ENCODE measurements at regions not wholly inside any gene's neighbourhood (a gene's known extent, or its start where the extent isn't known, plus 50 kb on each side); places are given as distances from the start of the nearest gene placed in this dataset.

GRCh38 chr7:106795877-106796231 lies 69.2 kb upstream of the PIK3CG start:
- Mint-ChIP-seq H3K9me3 (peaks cover 43% of the 10 kb centered on the region), H3K4me3 (no peak overlapping the region), H3K4me1 (peaks cover 3% of the 10 kb centered on the region; the same call in 1 of the 2 replicates), H3K36me3 (peaks cover 33% of the 10 kb centered on the region), H3K27ac (no peak overlapping the region), H3K27me3 (ENCODE audit: low read depth) (peaks cover 3% of the 10 kb centered on the region; the same call in 1 of the 2 replicates)
- no peak for DNase-seq (ENCODE audit: low spot score)
- no peak for TF ChIP-seq CBFB (CRISPR knock-in tag; IDR thresholded peaks at IDR 0.05; ENCODE audit: low read depth)
- TF ChIP-seq ZNF263 (CRISPR knock-in tag; IDR thresholded peaks at IDR 0.05; ENCODE audit: low read depth): no peak
- no peak for TF ChIP-seq ZBTB21 (CRISPR knock-in tag; IDR thresholded peaks at IDR 0.05; ENCODE audit: borderline replicate concordance)
- TF ChIP-seq HMGXB4 (CRISPR knock-in tag; IDR thresholded peaks at IDR 0.05): no peak
- no peak for TF ChIP-seq ERG (CRISPR knock-in tag; IDR thresholded peaks at IDR 0.05)
- TF ChIP-seq NR1H2 (CRISPR knock-in tag; IDR thresholded peaks at IDR 0.05): no peak
- no peak for TF ChIP-seq GTF2I (CRISPR knock-in tag; conservative IDR thresholded peaks at IDR 0.05)
- no peak for TF ChIP-seq SMAD3 (CRISPR knock-in tag; IDR thresholded peaks at IDR 0.05; ENCODE audit: borderline replicate concordance)
- TF ChIP-seq TEAD4 (CRISPR knock-in tag; IDR thresholded peaks at IDR 0.05): no peak
- TF ChIP-seq ZNF317 (CRISPR knock-in tag; IDR thresholded peaks at IDR 0.05; ENCODE audit: borderline replicate concordance, low read depth): no peak
- TF ChIP-seq ZNF425 (CRISPR knock-in tag; conservative IDR thresholded peaks at IDR 0.05): no peak
- ATAC-seq: no peak
- POLR2A ChIA-PET: no interaction called here
- CTCF ChIA-PET: interaction anchor here (1.0 kb wide), 1 partner anchor 354 kb away, joined by 5 read pairs; no protein-coding TSS in a partner anchor

GRCh38 chr7:106797937-106798336 lies 67.1 kb upstream of the PIK3CG start:
- DNase-seq (ENCODE audit: low spot score): no peak
- H3K4me1 Mint-ChIP-seq: peaks cover 3% of the 10 kb centered on the region; the same call in 1 of the 2 replicates
- H3K4me3 Mint-ChIP-seq: no peak overlapping the region
- H3K27ac Mint-ChIP-seq: no peak overlapping the region
- ATAC-seq: no peak
- ChIA-PET CTCF (no interaction called here), POLR2A (no interaction called here)
- H3K36me3 Mint-ChIP-seq: peaks cover 33% of the 10 kb centered on the region
- peaks cover 3% of the 10 kb centered on the region; the same call in 1 of the 2 replicates for H3K27me3 Mint-ChIP-seq (ENCODE audit: low read depth)
- peaks cover 50% of the 10 kb centered on the region for H3K9me3 Mint-ChIP-seq
- no peak for TF ChIP-seq PREB (CRISPR knock-in tag; IDR thresholded peaks at IDR 0.05; ENCODE audit: borderline replicate concordance)
- no peak for TF ChIP-seq ATF6 (CRISPR knock-in tag; IDR thresholded peaks at IDR 0.05)
- no peak for TF ChIP-seq NR2C2 (CRISPR knock-in tag; IDR thresholded peaks at IDR 0.05)
- no peak for TF ChIP-seq FOXJ3 (CRISPR knock-in tag; IDR thresholded peaks at IDR 0.05; ENCODE audit: borderline replicate concordance)
- no peak for TF ChIP-seq ATF3 (CRISPR knock-in tag; conservative IDR thresholded peaks at IDR 0.05)
- TF ChIP-seq ZMAT4 (CRISPR knock-in tag; IDR thresholded peaks at IDR 0.05): no peak
- TF ChIP-seq ATF2 (CRISPR knock-in tag; IDR thresholded peaks at IDR 0.05; ENCODE audit: borderline replicate concordance, low read depth): no peak
- TF ChIP-seq FOXP4 (CRISPR knock-in tag; IDR thresholded peaks at IDR 0.05): no peak
- no peak for TF ChIP-seq MAX (CRISPR knock-in tag; IDR thresholded peaks at IDR 0.05)
